DOHH2 (cell line): ENCODE measurements at regions not wholly inside any gene's neighbourhood (a gene's known extent, or its start where the extent isn't known, plus 50 kb on each side); places are given as distances from the start of the nearest gene placed in this dataset.
"Not testable (repeated sequence)": the region's sequence is repeated elsewhere in the genome, so short reads cannot be mapped to it uniquely, and the experiment has no call there.

Source experiments
- H3F3A ChIP-seq: fragments of 200-600 bp; sonication (generic), shearing (Covaris generic); 2 replicates; pipeline ENCODE4 v1.6.0; 2016; ENCODE audit warnings: antibody characterized with exemption, mild to moderate bottlenecking; ENCODE audit not compliant: control insufficient read depth, insufficient read depth
- H3K27ac ChIP-seq: fragments of 200-600 bp; sonication (generic); 2 replicates; pipeline ENCODE4 v1.5.1; 2014; ENCODE audit warnings: low read depth, mild to moderate bottlenecking, low read length, moderate library complexity
- H3K27me3 ChIP-seq: fragments of 200-600 bp; sonication (generic); 2 replicates; pipeline ENCODE4 v1.6.1; 2014; ENCODE audit warnings: mild to moderate bottlenecking, low read length, mixed read lengths; ENCODE audit not compliant: control insufficient read depth
- H3K36me3 ChIP-seq: fragments of 200-600 bp; sonication (generic); 2 replicates; pipeline ENCODE4 v1.6.1; 2014; ENCODE audit warnings: mild to moderate bottlenecking, low read length, moderate library complexity, mixed read lengths; ENCODE audit not compliant: control insufficient read depth
- H3K4me1 ChIP-seq: fragments of 200-600 bp; sonication (generic); 2 replicates; pipeline ENCODE4 v1.6.1; 2014; ENCODE audit warnings: mild to moderate bottlenecking, low read length, mixed read lengths; ENCODE audit not compliant: control insufficient read depth
- H3K4me2 ChIP-seq: fragments of 200-600 bp; sonication (generic); 2 replicates; pipeline ENCODE4 v1.6.0; 2014; ENCODE audit warnings: mild to moderate bottlenecking, low read length, moderate library complexity
- H3K4me3 ChIP-seq: fragments of 200-600 bp; sonication (generic); 2 replicates; pipeline ENCODE4 v1.5.1; 2014; ENCODE audit warnings: mild to moderate bottlenecking, low read length, mixed read lengths
- H3K79me2 ChIP-seq: fragments of 200-600 bp; sonication (generic); 2 replicates; pipeline ENCODE4 v1.6.1; 2014; ENCODE audit warnings: mild to moderate bottlenecking, low read length, mixed read lengths; ENCODE audit not compliant: control insufficient read depth
- H3K9me2 ChIP-seq: fragments of 200-600 bp; sonication (generic); replicated peaks from 2 replicates; pipeline ENCODE4 v1.6.1; 2014; ENCODE audit warnings: mild to moderate bottlenecking, low read length, mixed read lengths; ENCODE audit not compliant: control insufficient read depth
- H3K9me3 ChIP-seq: fragments of 200-600 bp; sonication (generic); 2 replicates; pipeline ENCODE4 v1.6.1; 2014; ENCODE audit warnings: antibody characterized with exemption, low read length, mixed read lengths; ENCODE audit not compliant: control insufficient read depth, insufficient read depth
- H4K20me1 ChIP-seq: fragments of 200-600 bp; sonication (generic); 2 replicates; pipeline ENCODE4 v1.6.0; 2014; ENCODE audit warnings: low read depth, mild to moderate bottlenecking, antibody characterized with exemption, low read length, moderate library complexity; ENCODE audit not compliant: control insufficient read depth, insufficient read depth
- EZH2phosphoT487 ChIP-seq: fragments of 200-600 bp; sonication (generic); IDR thresholded peaks from 2 replicates; pipeline ENCODE4 v1.6.1; 2017; ENCODE audit warnings: borderline replicate concordance, mild to moderate bottlenecking, antibody characterized with exemption, low read length, moderate library complexity, mixed read lengths
- TF ChIP-seq, protein P1 (sequence below): fragments of 200-600 bp; sonication (generic); IDR thresholded peaks from one replicate; pipeline ENCODE4 v1.5.1; 2014; ENCODE audit warnings: antibody characterized with exemption, mild to moderate bottlenecking, low read depth, low read length; ENCODE audit not compliant: poor library complexity, severe bottlenecking

DNA sequence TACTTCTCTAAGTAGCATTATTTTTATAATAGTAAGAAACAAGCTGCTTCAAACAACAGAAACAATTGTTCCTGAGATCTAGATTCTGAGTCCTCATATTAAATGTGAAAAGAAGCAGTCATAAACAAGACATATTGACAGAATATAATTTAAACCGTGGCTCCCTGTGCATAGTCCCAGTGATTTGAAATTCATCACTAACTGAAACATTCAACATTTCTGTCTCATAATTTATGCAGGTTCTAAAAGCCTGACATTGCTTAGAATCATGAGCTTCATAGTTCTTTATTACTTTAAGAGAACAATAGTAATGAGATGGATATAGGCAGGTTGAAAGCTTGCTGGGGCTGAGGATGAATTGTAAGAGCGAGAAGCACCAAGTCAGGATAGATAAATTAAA is 375.5 kb upstream of the MAGEB18 start:
- TF ChIP-seq, protein P1, sequence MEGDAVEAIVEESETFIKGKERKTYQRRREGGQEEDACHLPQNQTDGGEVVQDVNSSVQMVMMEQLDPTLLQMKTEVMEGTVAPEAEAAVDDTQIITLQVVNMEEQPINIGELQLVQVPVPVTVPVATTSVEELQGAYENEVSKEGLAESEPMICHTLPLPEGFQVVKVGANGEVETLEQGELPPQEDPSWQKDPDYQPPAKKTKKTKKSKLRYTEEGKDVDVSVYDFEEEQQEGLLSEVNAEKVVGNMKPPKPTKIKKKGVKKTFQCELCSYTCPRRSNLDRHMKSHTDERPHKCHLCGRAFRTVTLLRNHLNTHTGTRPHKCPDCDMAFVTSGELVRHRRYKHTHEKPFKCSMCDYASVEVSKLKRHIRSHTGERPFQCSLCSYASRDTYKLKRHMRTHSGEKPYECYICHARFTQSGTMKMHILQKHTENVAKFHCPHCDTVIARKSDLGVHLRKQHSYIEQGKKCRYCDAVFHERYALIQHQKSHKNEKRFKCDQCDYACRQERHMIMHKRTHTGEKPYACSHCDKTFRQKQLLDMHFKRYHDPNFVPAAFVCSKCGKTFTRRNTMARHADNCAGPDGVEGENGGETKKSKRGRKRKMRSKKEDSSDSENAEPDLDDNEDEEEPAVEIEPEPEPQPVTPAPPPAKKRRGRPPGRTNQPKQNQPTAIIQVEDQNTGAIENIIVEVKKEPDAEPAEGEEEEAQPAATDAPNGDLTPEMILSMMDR = no peak
- no peak for TF ChIP-seq EZH2phosphoT487

DNA sequence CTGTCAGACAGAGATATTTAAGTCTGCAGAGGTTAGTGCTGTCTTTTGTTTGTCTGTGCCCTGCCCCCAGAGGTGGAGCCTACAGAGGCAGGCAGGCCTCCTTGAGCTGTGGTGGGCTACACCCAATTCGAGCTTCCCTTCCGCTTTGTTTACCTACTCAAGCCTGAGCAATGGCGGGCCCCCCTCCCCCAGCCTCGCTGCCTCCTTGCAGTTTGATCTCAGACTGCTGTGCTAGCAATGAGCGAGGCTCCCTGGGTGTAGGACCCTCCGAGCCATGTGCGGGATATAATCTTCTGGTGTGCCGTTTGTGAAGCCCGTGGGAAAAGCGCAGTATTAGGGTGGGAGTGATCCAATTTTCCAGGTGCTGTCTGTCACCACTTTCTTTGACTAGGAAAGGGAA is 366.3 kb upstream of the MAGEB18 start:
- H4K20me1 ChIP-seq, H3K9me3 ChIP-seq, H3K27me3 ChIP-seq: not testable (repeated sequence)

More for the DNA sequence above, 375.5 kb upstream of the MAGEB18 start:
- H3K79me2 ChIP-seq = no peaks in the 10 kb centered on the region
- H3F3A ChIP-seq = no peaks in the 10 kb centered on the region
- H3K36me3 ChIP-seq = no peaks in the 10 kb centered on the region
- no peaks in the 10 kb centered on the region for H3K9me2 ChIP-seq
- H4K20me1 ChIP-seq = no peaks in the 10 kb centered on the region
- no peaks in the 10 kb centered on the region for H3K9me3 ChIP-seq
- no peaks in the 10 kb centered on the region for H3K4me1 ChIP-seq
- H3K27me3 ChIP-seq = no peaks in the 10 kb centered on the region
- no peak overlapping the region for H3K27ac ChIP-seq
- no peak overlapping the region for H3K4me3 ChIP-seq
- H3K4me2 ChIP-seq = no peak overlapping the region

DNA sequence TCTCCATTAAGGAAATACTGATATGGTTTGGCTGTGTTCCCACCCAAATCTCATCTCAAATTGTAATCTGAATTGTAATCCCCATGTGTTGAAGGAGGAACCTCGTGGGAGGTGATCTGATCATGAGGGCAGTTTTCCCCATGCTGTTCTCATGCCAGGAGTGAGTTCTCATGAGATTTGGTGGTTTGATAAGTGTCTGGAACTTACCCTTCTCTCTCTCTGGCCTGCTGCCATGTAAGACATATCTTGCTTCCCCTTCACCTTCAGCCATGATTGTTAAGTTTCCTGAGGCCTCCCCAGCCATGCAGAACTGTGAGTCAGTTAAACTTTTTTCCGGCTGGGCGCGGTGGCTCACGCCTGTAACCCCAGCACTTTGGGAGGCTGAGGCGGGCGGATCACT is 340.3 kb upstream of the MAGEB18 start:
- H3K4me1 ChIP-seq, H3K4me3 ChIP-seq, H3K36me3 ChIP-seq, H3K4me2 ChIP-seq, H3K9me3 ChIP-seq, H3K79me2 ChIP-seq, H3K27ac ChIP-seq, H4K20me1 ChIP-seq, H3K9me2 ChIP-seq, H3K27me3 ChIP-seq, H3F3A ChIP-seq: not testable (repeated sequence)

More for the DNA sequence above, 366.3 kb upstream of the MAGEB18 start:
- not testable (repeated sequence) for H3F3A ChIP-seq, H3K4me2 ChIP-seq, H3K79me2 ChIP-seq, H3K4me3 ChIP-seq, H3K36me3 ChIP-seq, H3K27ac ChIP-seq, H3K9me2 ChIP-seq, H3K4me1 ChIP-seq

DNA sequence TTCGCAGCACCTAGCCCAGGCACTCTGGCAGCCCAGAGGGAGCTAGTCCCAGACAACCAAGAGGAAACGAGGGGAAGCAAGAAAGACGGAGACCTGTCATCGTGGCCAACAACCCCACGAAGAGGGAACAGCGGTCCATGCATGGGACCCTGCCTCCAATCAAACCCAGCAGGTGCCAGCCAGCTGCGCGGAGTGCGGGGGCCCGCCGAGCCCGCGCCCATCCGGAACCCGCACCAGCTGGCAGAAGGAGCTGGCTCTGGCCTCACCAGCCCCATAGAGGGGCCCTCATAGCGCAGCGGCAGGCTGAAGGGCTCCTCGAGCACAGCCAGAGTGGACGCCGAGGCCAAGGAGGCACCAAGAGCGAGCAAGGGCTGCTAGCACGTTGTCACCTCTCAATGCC is 332.4 kb upstream of the MAGEB18 start:
- no peaks in the 10 kb centered on the region for H3K79me2 ChIP-seq
- no peaks in the 10 kb centered on the region for H3K4me1 ChIP-seq
- H3K27ac ChIP-seq = no peak overlapping the region
- H3K27me3 ChIP-seq = no peaks in the 10 kb centered on the region
- no peaks in the 10 kb centered on the region for H3K9me2 ChIP-seq
- H3F3A ChIP-seq = no peaks in the 10 kb centered on the region
- TF ChIP-seq EZH2phosphoT487 = no peak
- TF ChIP-seq, protein P1 = no peak
- H3K36me3 ChIP-seq = no peaks in the 10 kb centered on the region
- no peaks in the 10 kb centered on the region for H3K9me3 ChIP-seq
- no peaks in the 10 kb centered on the region for H4K20me1 ChIP-seq
- H3K4me2 ChIP-seq = no peak overlapping the region
- no peak overlapping the region for H3K4me3 ChIP-seq
